ENCODE measurements at regions not wholly inside any gene's neighbourhood (a gene's known extent, or its start where the extent isn't known, plus 50 kb on each side); places are given as distances from the start of the nearest gene placed in this dataset.

GRCh38 chr13:74479124-74479523 is 344.9 kb upstream of the KLF12 start:
- Histone ChIP-seq H3K23ac (ENCODE audit: insufficient read length) (no peak overlapping the region), H3K4me2 (ENCODE audit: insufficient read depth in 1 of 2, low read depth in 2 of 2, low read length in 2 of 2) (no peak overlapping the region), H4K20me1 (replicated peaks in 1 of 2; ENCODE audit: control insufficient read depth in 1 of 2, insufficient read depth in 2 of 2, low read length in 2 of 2) (no peaks in the 10 kb centered on the region), H2BK20ac (ENCODE audit: low read length) (no peak overlapping the region), H2BK15ac (ENCODE audit: low read length) (no peak overlapping the region), H3K23me2 (ENCODE audit: low read depth, low read length) (no peaks in the 10 kb centered on the region), H2BK120ac (replicated peaks; ENCODE audit: low read depth, low read length) (no peak overlapping the region), H3K79me1 (ENCODE audit: low read depth, low read length) (no peaks in the 10 kb centered on the region), H4K8ac (ENCODE audit: extremely low read depth, insufficient read depth, low read length) (no peak overlapping the region), H3K18ac (ENCODE audit: extremely low read depth, low read length) (no peak overlapping the region), H3K4me3 (ENCODE audit: extremely low read depth in 1 of 4, insufficient read depth in 2 of 4, low read depth in 3 of 4, low read length in 4 of 4) (no peak overlapping the region), H2BK5ac (ENCODE audit: low read depth, low read length) (no peak overlapping the region), H2AK5ac (ENCODE audit: low read depth, low read length) (no peak overlapping the region), H3K4ac (replicated peaks; ENCODE audit: insufficient read length, low read depth, low read length) (no peak overlapping the region), H3K9me3 (ENCODE audit: insufficient read depth in 2 of 2, low read depth in 1 of 2, low read length in 1 of 2) (no peaks in the 10 kb centered on the region), H4K5ac (ENCODE audit: insufficient read length, low read depth, low read length) (no peak overlapping the region), H4K91ac (replicated peaks; ENCODE audit: insufficient read length, low read length) (no peak overlapping the region), H3K4me1 (replicated peaks in 1 of 4; ENCODE audit: control insufficient read depth in 3 of 4, insufficient read depth in 4 of 4, low read length in 3 of 4) (no peaks in the 10 kb centered on the region), H2BK12ac (ENCODE audit: low read depth, low read length) (no peak overlapping the region), H3K56ac (replicated peaks; ENCODE audit: insufficient read length, low read depth, low read length) (no peak overlapping the region), H3K79me2 (ENCODE audit: control insufficient read depth in 1 of 2, insufficient read depth in 2 of 2, low read length in 2 of 2) (no peaks in the 10 kb centered on the region), H3K27ac (ENCODE audit: low read depth, low read length) (no peak overlapping the region), H3K14ac (ENCODE audit: insufficient read length) (no peak overlapping the region), H2AFZ (ENCODE audit: low read length) (no peak overlapping the region), H3K36me3 (ENCODE audit: control insufficient read depth in 2 of 4, insufficient read depth in 4 of 4, low read length in 3 of 4) (no peaks in the 10 kb centered on the region), H3K27me3 (replicated peaks in 1 of 4; ENCODE audit: control insufficient read depth in 3 of 4, extremely low read depth in 1 of 4, insufficient read depth in 3 of 4, low read length in 3 of 4) (no peaks in the 10 kb centered on the region), H3K9ac (replicated peaks in 1 of 4; ENCODE audit: extremely low read depth in 1 of 4, low read depth in 3 of 4, low read length in 3 of 4) (no peak overlapping the region)
- POLR2A ChIA-PET (ENCODE audit: partially characterized antibody): no interaction called here
- no peak for FAIRE-seq
- TF ChIP-seq CREB1 (IDR thresholded peaks at IDR 0.05) (no peak), ATF2 (IDR thresholded peaks at IDR 0.05; ENCODE audit: low read length) (no peak), CTCF (IDR thresholded peaks at IDR 0.05; ENCODE audit: control extremely low read depth in 1 of 3, insufficient read depth in 1 of 3, low read depth in 1 of 3, low read length in 3 of 3) (no peak), CHD2 (IDR thresholded peaks at IDR 0.05; ENCODE audit: low read length) (no peak), RXRA (IDR thresholded peaks at IDR 0.05; ENCODE audit: insufficient read depth, low read depth, low read length) (no peak), ASH2L (IDR thresholded peaks at IDR 0.05; ENCODE audit: low read length) (no peak)
- no peak for DNase-seq (ENCODE audit: low read depth in 1 of 2, low spot score in 2 of 2)
- CTCF ChIA-PET (ENCODE audit: partially characterized antibody): no interaction called here
- WGBS, 2 experiments (ENCODE audit: extremely low coverage in 1 of 2, insufficient coverage in 1 of 2, insufficient read length in 1 of 2, insufficient replicate concordance in 2 of 2, low coverage in 1 of 2, low lambda C conversion rate in 2 of 2, missing lambda C conversion rate in 1 of 2): 78% methylated on average over 2 of the region's 2 CpGs; no CpG with 5 or more reads in 1 of the 2 experiments
